Natural killer cell (primary cell): ENCODE measurements at regions not wholly inside any gene's neighbourhood (a gene's known extent, or its start where the extent isn't known, plus 50 kb on each side); places are given as distances from the start of the nearest gene placed in this dataset.

Source experiments
- ATAC-seq, 3 donors: fragments of 150-1000 bp in 2 of 3; fragments of 200-7000 bp in 1 of 3; cut with Tn5 transposase; 1 replicate in 1 of 3; 2 replicates in 2 of 3; pipeline ENCODE4 v1.10.0; 2021; ENCODE audit warnings: mild to moderate bottlenecking in 2 of 3, moderate library complexity in 2 of 3
- DNase-seq, 2 donors: peaks; one replicate each; pipeline versions ENCODE4 v3.0.0 to v3.0.0-alpha.2; 2013 to 2021; ENCODE audit warnings: mixed read lengths in 1 of 2
- H3K27ac ChIP-seq: one replicate; pipeline ENCODE4 v1.5.1; 2013; ENCODE audit warnings: mild to moderate bottlenecking, low read length
- H3K27me3 ChIP-seq: one replicate; pipeline ENCODE4 v1.6.1; 2013; ENCODE audit warnings: low read length; ENCODE audit not compliant: control insufficient read depth, insufficient read depth
- H3K36me3 ChIP-seq: one replicate; pipeline ENCODE4 v1.6.1; 2013; ENCODE audit warnings: low read length; ENCODE audit not compliant: control insufficient read depth, insufficient read depth
- H3K4me1 ChIP-seq: one replicate; pipeline ENCODE4 v1.6.1; 2013; ENCODE audit warnings: low read length; ENCODE audit not compliant: control insufficient read depth, insufficient read depth
- H3K4me3 ChIP-seq: one replicate; pipeline ENCODE4 v1.5.1; 2013; ENCODE audit warnings: low read length
- H3K9me3 ChIP-seq: one replicate; pipeline ENCODE4 v1.6.1; 2013; ENCODE audit warnings: low read length; ENCODE audit not compliant: control insufficient read depth, insufficient read depth
- H3K27ac Mint-ChIP-seq, 2 donors: one replicate each; pipeline ENCODE4 v1.8.0; 2022; ENCODE audit warnings: mild to moderate bottlenecking in 2 of 2, mixed read lengths in 2 of 2, moderate library complexity in 1 of 2
- H3K27me3 Mint-ChIP-seq, 2 donors: one replicate each; pipeline ENCODE4 v1.8.0; 2022; ENCODE audit warnings: low read depth in 2 of 2, mixed read lengths in 2 of 2
- H3K36me3 Mint-ChIP-seq: one replicate; pipeline ENCODE4 v1.8.0; 2022; ENCODE audit warnings: mixed read lengths
- H3K4me1 Mint-ChIP-seq, 2 donors: one replicate each; pipeline ENCODE4 v1.8.0; 2022; ENCODE audit warnings: mixed read lengths in 2 of 2
- H3K4me3 Mint-ChIP-seq: one replicate; pipeline ENCODE4 v1.8.0; 2022; ENCODE audit warnings: mild to moderate bottlenecking, moderate library complexity, mixed read lengths
- H3K9me3 Mint-ChIP-seq, 2 donors: one replicate each; pipeline ENCODE4 v1.8.0; 2022; ENCODE audit warnings: mixed read lengths in 2 of 2
- WGBS: methylation state at CpG from one replicate; pipeline ENCODE4 v1.1.7; 2013; ENCODE audit warnings: missing lambda C conversion rate; ENCODE audit not compliant: insufficient coverage; 5-methylcytosine and 5-hydroxymethylcytosine counted together
- intact Hi-C: fragments of 100-400 bp; cut with micrococcal nuclease; formaldehyde crosslinking; loops from one replicate; pipeline ENCODE4 v1.14.2; 2022
- TF ChIP-seq, protein P1 (sequence below): fragments of 200-600 bp; IDR thresholded peaks from one replicate; pipeline ENCODE4 v1.8.0; 2022; ENCODE audit warnings: antibody characterized with exemption

DNA sequence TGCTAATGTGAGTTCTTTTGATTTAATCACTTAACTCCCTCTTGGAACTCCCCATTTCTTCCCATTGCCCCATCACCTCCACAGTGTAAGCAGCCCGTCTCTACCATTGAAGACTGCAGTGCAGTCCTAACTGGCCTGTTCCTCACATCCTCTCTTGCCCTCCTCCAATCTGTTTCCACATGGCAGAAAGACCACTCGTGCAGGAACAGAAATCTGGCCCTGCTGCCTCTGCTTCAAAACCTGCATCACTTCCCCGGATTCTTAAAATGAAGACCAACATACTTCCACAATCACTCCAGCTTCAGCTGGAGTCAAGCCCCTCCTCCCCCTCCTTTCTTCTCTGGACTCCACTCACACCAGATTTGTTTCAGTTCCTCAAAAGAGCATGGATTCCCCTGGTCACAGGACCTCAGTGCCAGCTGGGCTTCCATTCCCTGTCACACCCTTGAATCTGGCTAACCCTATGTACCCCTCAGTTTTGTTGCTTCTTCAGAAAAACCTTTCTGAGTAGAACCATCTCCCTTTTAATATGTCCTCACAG is 802.3 kb downstream of the MAFB start:
- Histone ChIP-seq H3K4me3 (no peak overlapping the region), H3K27me3 (no peaks in the 10 kb centered on the region), H3K36me3 (no peaks in the 10 kb centered on the region), H3K4me1 (no peaks in the 10 kb centered on the region), H3K27ac (no peak overlapping the region), H3K9me3 (no peaks in the 10 kb centered on the region)
- Mint-ChIP-seq H3K4me1 (no peaks in the 10 kb centered on the region), H3K4me3 (no peak overlapping the region), H3K36me3 (no peaks in the 10 kb centered on the region), H3K27me3 (no peaks in the 10 kb centered on the region), H3K27ac (no peak overlapping the region), H3K9me3 (peaks cover 0 to 3% of the 10 kb centered on the region in 2 donors)
- no peak for DNase-seq
- TF ChIP-seq, protein P1, sequence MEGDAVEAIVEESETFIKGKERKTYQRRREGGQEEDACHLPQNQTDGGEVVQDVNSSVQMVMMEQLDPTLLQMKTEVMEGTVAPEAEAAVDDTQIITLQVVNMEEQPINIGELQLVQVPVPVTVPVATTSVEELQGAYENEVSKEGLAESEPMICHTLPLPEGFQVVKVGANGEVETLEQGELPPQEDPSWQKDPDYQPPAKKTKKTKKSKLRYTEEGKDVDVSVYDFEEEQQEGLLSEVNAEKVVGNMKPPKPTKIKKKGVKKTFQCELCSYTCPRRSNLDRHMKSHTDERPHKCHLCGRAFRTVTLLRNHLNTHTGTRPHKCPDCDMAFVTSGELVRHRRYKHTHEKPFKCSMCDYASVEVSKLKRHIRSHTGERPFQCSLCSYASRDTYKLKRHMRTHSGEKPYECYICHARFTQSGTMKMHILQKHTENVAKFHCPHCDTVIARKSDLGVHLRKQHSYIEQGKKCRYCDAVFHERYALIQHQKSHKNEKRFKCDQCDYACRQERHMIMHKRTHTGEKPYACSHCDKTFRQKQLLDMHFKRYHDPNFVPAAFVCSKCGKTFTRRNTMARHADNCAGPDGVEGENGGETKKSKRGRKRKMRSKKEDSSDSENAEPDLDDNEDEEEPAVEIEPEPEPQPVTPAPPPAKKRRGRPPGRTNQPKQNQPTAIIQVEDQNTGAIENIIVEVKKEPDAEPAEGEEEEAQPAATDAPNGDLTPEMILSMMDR: no peak
- intact Hi-C loops: no loop called here
- 66% methylated on average over 3 of the region's 3 CpGs for WGBS
- no peak for ATAC-seq

DNA sequence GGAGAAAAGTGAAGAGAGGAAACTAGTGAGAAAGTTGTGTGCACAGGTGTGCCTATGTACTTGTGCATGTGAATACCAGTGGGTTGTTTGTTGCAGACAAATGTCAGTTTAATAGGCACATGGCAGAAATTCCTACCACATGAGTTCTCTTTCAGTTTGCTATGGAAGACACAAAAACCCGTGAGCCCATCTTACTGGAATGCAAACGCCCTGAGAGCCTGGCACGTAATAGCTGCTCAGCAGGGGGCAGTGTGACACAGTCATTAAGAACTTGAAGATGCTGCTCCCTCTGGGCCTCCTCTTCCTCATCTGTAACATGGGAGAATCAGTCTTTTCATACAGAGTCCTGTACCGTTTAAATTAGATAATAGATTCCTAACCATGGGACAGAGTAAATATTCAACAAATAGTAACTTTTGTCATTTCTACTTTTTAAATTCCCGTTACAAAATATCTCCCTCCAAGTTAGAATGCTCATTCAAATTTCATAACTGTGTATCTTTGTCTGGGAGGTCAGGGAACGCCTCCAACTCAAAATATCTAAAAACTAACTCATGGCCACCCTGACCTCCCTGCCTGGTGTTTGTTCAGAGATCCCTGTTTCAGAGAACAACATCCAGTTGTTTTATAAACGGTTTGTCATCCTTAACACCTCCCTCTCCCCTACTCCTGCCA is 802.9 kb downstream of the MAFB start:
- Histone ChIP-seq H3K4me1 (no peaks in the 10 kb centered on the region), H3K27me3 (no peaks in the 10 kb centered on the region), H3K36me3 (no peaks in the 10 kb centered on the region), H3K4me3 (no peak overlapping the region), H3K9me3 (no peaks in the 10 kb centered on the region), H3K27ac (no peak overlapping the region)
- no peaks in the 10 kb centered on the region for H3K36me3 Mint-ChIP-seq
- DNase-seq: peak in 1 of 2 donors; percentile 13
- TF ChIP-seq, protein P1: no peak
- no peaks in the 10 kb centered on the region for H3K27me3 Mint-ChIP-seq
- H3K4me1 Mint-ChIP-seq: no peaks in the 10 kb centered on the region
- peaks cover 0 to 3% of the 10 kb centered on the region in 2 donors for H3K9me3 Mint-ChIP-seq
- H3K4me3 Mint-ChIP-seq: no peak overlapping the region
- no peak overlapping the region for H3K27ac Mint-ChIP-seq
- intact Hi-C loops: no loop called here
- no peak for ATAC-seq
- 51% methylated on average over 7 of the region's 7 CpGs for WGBS

DNA sequence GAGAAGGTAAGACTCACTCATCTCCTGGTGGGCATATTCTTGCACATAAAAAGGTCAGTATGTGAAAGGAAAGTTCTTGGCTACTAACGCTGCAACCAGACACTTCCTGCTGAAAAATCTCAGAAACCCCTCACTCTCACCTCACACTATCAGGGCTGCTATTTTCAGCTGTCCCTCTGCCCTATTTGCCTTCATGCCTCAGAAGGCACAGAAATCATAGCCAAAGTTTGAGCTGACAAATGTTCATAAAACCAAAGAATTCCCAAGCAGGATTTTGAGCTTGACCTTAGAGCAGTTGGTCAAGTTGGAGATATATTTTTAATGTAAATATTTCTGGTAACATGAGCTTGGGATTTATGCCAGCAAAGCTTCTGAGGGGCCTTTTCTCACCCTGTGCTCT is 806.2 kb downstream of the MAFB start:
- ATAC-seq: no peak

More for the DNA sequence above, 806.2 kb downstream of the MAFB start:
- H3K27me3 ChIP-seq: no peaks in the 10 kb centered on the region
- Mint-ChIP-seq H3K27ac (no peak overlapping the region), H3K27me3 (no peaks in the 10 kb centered on the region), H3K4me1 (no peaks in the 10 kb centered on the region), H3K9me3 (peaks cover 0 to 3% of the 10 kb centered on the region in 2 donors), H3K4me3 (no peak overlapping the region), H3K36me3 (no peaks in the 10 kb centered on the region)
- WGBS: 100% methylated on average over 1 of the region's 1 CpG
- no peak overlapping the region for H3K4me3 ChIP-seq
- TF ChIP-seq, protein P1: no peak
- no peaks in the 10 kb centered on the region for H3K4me1 ChIP-seq
- intact Hi-C loops: no loop called here
- no peaks in the 10 kb centered on the region for H3K36me3 ChIP-seq
- no peak for DNase-seq
- no peaks in the 10 kb centered on the region for H3K9me3 ChIP-seq
- H3K27ac ChIP-seq: no peak overlapping the region
